ENCODE measurements at regions not wholly inside any gene's neighbourhood (a gene's known extent, or its start where the extent isn't known, plus 50 kb on each side); places are given as distances from the start of the nearest gene placed in this dataset.

DNA sequence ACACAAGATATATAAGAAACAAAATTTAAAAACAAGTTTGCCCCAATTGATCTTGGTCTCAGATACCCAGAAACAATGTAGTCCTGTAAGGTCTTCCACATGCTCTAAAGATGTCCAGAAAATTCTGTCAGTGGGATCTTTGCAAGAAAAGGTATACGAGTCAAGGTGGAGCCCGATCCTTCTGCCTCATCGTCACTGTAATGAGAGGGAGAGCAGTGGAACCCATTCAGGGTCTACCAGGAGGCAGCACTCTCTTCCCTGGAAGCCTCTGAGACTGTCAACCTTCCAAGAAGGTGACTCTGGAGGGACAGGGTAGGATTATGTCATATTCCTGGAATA lies 112.8 kb downstream of the JCAD start:
- no peaks in the 10 kb centered on the region for H3K36me3 Mint-ChIP-seq (ENCODE audit: insufficient read depth, unreplicated experiment)
- H3K27ac Mint-ChIP-seq (ENCODE audit: unreplicated experiment): no peak overlapping the region
- no peak for DNase-seq
- H3K4me1 ChIP-seq: peaks cover 4% of the 10 kb centered on the region; the same call in 1 of the 2 replicates
- ChIA-PET CTCF (interaction anchor here (0.6 kb wide), 1 partner anchor 205 kb away, joined by 3 read pairs; no protein-coding TSS in a partner anchor), POLR2A (no interaction called here)
- no peaks in the 10 kb centered on the region for H3K4me1 Mint-ChIP-seq (ENCODE audit: low read depth, unreplicated experiment)
- no peaks in the 10 kb centered on the region for H3K9me3 Mint-ChIP-seq (ENCODE audit: unreplicated experiment)
- no peaks in the 10 kb centered on the region for H3K27me3 ChIP-seq (replicated peaks; ENCODE audit: control insufficient read depth, insufficient read depth, low read length)
- no peak overlapping the region for H3K4me3 Mint-ChIP-seq (ENCODE audit: unreplicated experiment)
- H3K27me3 Mint-ChIP-seq (ENCODE audit: insufficient read depth, unreplicated experiment): no peaks in the 10 kb centered on the region
- H3K36me3 ChIP-seq (ENCODE audit: control insufficient read depth, insufficient read depth, low read length): no peaks in the 10 kb centered on the region
- TF ChIP-seq, protein P1, sequence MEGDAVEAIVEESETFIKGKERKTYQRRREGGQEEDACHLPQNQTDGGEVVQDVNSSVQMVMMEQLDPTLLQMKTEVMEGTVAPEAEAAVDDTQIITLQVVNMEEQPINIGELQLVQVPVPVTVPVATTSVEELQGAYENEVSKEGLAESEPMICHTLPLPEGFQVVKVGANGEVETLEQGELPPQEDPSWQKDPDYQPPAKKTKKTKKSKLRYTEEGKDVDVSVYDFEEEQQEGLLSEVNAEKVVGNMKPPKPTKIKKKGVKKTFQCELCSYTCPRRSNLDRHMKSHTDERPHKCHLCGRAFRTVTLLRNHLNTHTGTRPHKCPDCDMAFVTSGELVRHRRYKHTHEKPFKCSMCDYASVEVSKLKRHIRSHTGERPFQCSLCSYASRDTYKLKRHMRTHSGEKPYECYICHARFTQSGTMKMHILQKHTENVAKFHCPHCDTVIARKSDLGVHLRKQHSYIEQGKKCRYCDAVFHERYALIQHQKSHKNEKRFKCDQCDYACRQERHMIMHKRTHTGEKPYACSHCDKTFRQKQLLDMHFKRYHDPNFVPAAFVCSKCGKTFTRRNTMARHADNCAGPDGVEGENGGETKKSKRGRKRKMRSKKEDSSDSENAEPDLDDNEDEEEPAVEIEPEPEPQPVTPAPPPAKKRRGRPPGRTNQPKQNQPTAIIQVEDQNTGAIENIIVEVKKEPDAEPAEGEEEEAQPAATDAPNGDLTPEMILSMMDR (IDR thresholded peaks at IDR 0.05; ENCODE audit: insufficient read depth in 1 of 2, low read depth in 1 of 2, low read length in 1 of 2, severe bottlenecking in 1 of 2, unreplicated experiment in 1 of 2): no peak
- intact Hi-C loops (cut with micrococcal nuclease; ENCODE audit: unreplicated experiment): loop anchor here (5.0 kb wide), 1 partner anchor 79 kb away; no protein-coding TSS in a partner anchor
- no peak overlapping the region for H3K4me3 ChIP-seq (ENCODE audit: low read depth, low read length)
- BruUV-seq (replicated peaks): no TSS peak
- no peaks in the 10 kb centered on the region for H3K9me3 ChIP-seq

DNA sequence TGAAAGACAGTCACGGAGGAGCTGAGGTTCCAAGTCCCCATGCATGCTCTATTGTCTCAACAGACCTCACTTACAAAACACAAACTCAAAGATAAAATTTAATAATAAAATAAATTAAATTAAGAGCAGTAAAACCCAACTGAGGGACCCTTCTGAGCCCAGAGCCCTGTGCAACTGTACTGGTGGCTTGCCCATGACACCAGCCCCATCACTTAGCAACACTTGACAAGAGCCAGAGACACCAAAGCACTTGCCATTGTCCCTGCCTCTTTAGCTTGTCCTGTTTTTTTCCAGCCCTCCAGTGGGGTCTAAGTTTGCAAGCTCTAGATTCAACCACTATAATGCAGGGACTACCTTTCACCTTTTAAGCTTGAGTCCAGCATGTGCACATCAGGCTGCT lies 117.9 kb downstream of the JCAD start:
- H3K9me3 Mint-ChIP-seq (ENCODE audit: unreplicated experiment): no peaks in the 10 kb centered on the region

DNA sequence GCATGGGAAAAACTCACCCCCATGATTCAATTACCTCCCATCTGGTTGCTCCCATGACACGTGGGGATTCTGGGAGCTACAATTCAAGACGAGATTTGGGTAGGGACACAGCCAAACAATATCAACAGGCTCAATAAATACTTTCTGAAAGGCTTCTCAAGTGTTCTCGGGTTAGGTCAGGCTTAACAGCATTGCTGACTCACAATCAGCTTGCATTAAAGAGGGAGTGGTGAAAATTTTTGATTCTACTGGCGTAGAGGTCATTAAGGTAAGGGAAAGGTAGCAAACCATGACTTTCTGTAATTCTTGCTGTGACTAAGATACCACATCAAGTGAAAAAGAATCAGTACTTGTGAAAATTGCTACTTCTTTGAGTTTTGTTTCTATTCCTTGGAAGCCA lies 126.4 kb downstream of the JCAD start:
- peaks cover 33% of the 10 kb centered on the region for H3K9me3 Mint-ChIP-seq (ENCODE audit: unreplicated experiment)
- TF ChIP-seq, protein P1 (IDR thresholded peaks at IDR 0.05; ENCODE audit: insufficient read depth in 1 of 2, low read depth in 1 of 2, low read length in 1 of 2, severe bottlenecking in 1 of 2, unreplicated experiment in 1 of 2): no peak
- ChIA-PET POLR2A (no interaction called here), CTCF (no interaction called here)
- no peak overlapping the region for H3K4me3 Mint-ChIP-seq (ENCODE audit: unreplicated experiment)
- peaks cover 8% of the 10 kb centered on the region for H3K4me1 Mint-ChIP-seq (ENCODE audit: low read depth, unreplicated experiment)
- Histone ChIP-seq H3K36me3 (ENCODE audit: control insufficient read depth, insufficient read depth, low read length) (no peaks in the 10 kb centered on the region), H3K4me1 (no peaks in the 10 kb centered on the region), H3K9me3 (peaks cover 13% of the 10 kb centered on the region), H3K27me3 (replicated peaks; ENCODE audit: control insufficient read depth, insufficient read depth, low read length) (no peaks in the 10 kb centered on the region), H3K4me3 (ENCODE audit: low read depth, low read length) (no peak overlapping the region)
- H3K36me3 Mint-ChIP-seq (ENCODE audit: insufficient read depth, unreplicated experiment): no peaks in the 10 kb centered on the region
- intact Hi-C loops (cut with micrococcal nuclease; ENCODE audit: unreplicated experiment): no loop called here
- no peaks in the 10 kb centered on the region for H3K27me3 Mint-ChIP-seq (ENCODE audit: insufficient read depth, unreplicated experiment)
- no peak overlapping the region for H3K27ac Mint-ChIP-seq (ENCODE audit: unreplicated experiment)
- DNase-seq: no peak
- no TSS peak for BruUV-seq (replicated peaks)

More for the DNA sequence above, 117.9 kb downstream of the JCAD start:
- no peak overlapping the region for H3K27ac Mint-ChIP-seq (ENCODE audit: unreplicated experiment)
- ChIA-PET POLR2A (no interaction called here), CTCF (interaction anchor here (0.6 kb wide), 1 partner anchor 590 kb away, joined by 3 read pairs; no protein-coding TSS in a partner anchor)
- TF ChIP-seq, protein P1 (IDR thresholded peaks at IDR 0.05; ENCODE audit: insufficient read depth in 1 of 2, low read depth in 1 of 2, low read length in 1 of 2, severe bottlenecking in 1 of 2, unreplicated experiment in 1 of 2): no peak
- no peaks in the 10 kb centered on the region for H3K9me3 ChIP-seq
- no peak for DNase-seq
- H3K4me3 ChIP-seq (ENCODE audit: low read depth, low read length): no peak overlapping the region
- H3K4me1 Mint-ChIP-seq (ENCODE audit: low read depth, unreplicated experiment): peaks cover 8% of the 10 kb centered on the region
- H3K27me3 ChIP-seq (replicated peaks; ENCODE audit: control insufficient read depth, insufficient read depth, low read length): no peaks in the 10 kb centered on the region
- H3K4me3 Mint-ChIP-seq (ENCODE audit: unreplicated experiment): no peak overlapping the region
- no TSS peak for BruUV-seq (replicated peaks)
- intact Hi-C loops (cut with micrococcal nuclease; ENCODE audit: unreplicated experiment): no loop called here
- H3K36me3 ChIP-seq (ENCODE audit: control insufficient read depth, insufficient read depth, low read length): no peaks in the 10 kb centered on the region
- H3K4me1 ChIP-seq: no peaks in the 10 kb centered on the region
- H3K36me3 Mint-ChIP-seq (ENCODE audit: insufficient read depth, unreplicated experiment): no peaks in the 10 kb centered on the region
- H3K27me3 Mint-ChIP-seq (ENCODE audit: insufficient read depth, unreplicated experiment): no peaks in the 10 kb centered on the region

Data from Caco-2 (cell line).